ENCODE measurements at regions not wholly inside any gene's neighbourhood (a gene's known extent, or its start where the extent isn't known, plus 50 kb on each side); places are given as distances from the start of the nearest gene placed in this dataset.

DNA sequence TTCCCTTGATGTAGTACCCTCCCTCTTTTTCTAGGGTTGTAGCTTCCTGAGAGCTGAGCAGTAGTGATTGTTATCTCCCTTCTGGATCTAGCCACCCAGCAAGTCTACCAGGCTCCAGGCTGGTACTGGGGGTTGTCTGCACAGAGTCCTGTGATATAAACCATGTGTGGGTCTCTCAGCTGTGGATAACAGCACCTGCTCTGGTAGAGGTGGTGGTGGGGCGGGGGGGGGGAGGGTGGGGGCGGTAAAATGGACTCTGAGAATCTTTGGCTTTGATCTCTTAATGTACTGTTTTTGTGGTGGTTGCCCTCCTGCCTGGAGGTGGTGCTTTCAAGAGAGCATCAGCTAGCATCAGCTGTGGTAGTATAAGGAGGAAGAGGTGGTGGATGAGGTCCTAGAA lies 302.0 kb upstream of the CHRM2 start:
- no peak for DNase-seq (ENCODE audit: low read depth)
- H3K4me3 ChIP-seq (ENCODE audit: low read length): no peak overlapping the region
- TF ChIP-seq, protein P1, sequence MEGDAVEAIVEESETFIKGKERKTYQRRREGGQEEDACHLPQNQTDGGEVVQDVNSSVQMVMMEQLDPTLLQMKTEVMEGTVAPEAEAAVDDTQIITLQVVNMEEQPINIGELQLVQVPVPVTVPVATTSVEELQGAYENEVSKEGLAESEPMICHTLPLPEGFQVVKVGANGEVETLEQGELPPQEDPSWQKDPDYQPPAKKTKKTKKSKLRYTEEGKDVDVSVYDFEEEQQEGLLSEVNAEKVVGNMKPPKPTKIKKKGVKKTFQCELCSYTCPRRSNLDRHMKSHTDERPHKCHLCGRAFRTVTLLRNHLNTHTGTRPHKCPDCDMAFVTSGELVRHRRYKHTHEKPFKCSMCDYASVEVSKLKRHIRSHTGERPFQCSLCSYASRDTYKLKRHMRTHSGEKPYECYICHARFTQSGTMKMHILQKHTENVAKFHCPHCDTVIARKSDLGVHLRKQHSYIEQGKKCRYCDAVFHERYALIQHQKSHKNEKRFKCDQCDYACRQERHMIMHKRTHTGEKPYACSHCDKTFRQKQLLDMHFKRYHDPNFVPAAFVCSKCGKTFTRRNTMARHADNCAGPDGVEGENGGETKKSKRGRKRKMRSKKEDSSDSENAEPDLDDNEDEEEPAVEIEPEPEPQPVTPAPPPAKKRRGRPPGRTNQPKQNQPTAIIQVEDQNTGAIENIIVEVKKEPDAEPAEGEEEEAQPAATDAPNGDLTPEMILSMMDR (conservative IDR thresholded peaks at IDR 0.05; ENCODE audit: low read depth, low read length): no peak

DNA sequence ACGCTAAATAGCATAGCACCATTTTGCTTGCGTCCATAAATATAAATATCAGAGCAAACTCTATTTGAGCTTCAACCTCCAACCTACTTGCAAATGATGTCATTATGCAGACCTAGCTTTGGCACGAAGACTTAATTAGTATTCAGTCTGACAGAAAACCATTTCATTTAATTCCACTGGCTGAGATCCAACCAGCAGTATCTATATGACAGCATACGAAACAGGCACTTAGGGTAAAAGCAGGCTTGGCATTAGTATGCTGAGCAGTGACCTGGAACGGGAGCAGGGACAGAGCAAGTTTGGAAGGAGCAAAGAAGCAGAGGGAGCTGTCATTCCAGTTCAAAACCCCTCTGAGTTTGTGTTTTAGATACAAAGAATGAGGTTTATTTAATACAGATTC lies 312.5 kb upstream of the CHRM2 start:
- peak; percentile 71 for DNase-seq (ENCODE audit: low read depth)
- no peak overlapping the region for H3K4me3 ChIP-seq (ENCODE audit: low read length)

DNA sequence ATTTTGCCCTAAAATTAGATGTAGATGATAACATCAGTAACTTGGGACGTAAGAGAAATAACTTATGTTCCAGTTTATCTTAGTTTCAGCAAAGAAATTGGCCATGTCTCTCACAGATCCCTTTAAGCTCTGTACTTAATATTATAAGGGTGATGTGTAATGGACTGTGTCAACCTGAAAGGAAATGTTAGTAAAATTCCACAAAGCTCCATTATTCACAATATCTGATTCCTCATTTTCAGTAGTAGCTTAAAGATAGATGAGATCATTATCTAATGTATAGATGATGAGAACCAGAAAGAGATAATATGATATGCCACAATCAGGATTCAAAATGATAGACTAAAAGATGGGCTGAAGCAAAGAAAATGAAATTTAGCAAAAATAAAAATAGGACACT lies 316.8 kb upstream of the CHRM2 start:
- TF ChIP-seq, protein P1 (conservative IDR thresholded peaks at IDR 0.05; ENCODE audit: low read depth, low read length): no peak
- no peak for DNase-seq (ENCODE audit: low read depth)
- H3K4me3 ChIP-seq (ENCODE audit: low read length): no peak overlapping the region

More for the DNA sequence above, 312.5 kb upstream of the CHRM2 start:
- TF ChIP-seq, protein P1 (conservative IDR thresholded peaks at IDR 0.05; ENCODE audit: low read depth, low read length): no peak

DNA sequence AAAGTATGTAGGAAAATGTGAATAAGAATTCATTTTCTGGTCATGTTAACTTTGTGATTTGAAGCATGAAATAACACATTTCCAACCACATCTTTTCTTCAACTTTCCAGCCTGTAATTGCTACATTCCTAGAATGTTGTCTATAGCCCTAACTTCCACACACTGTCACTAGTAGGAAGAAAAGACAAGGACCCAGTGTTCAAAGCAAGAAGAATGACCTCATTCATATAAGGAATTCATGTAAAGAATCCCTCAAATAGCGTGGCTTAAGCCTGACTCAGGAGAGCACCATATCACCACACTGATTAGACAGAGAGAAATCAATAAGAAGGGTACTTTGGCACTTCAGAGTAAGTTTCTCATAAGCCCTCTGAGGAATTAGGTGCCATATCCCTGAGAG lies 318.7 kb upstream of the CHRM2 start:
- DNase-seq (ENCODE audit: low read depth): no peak
- no peak overlapping the region for H3K4me3 ChIP-seq (ENCODE audit: low read length)
- TF ChIP-seq, protein P1 (conservative IDR thresholded peaks at IDR 0.05; ENCODE audit: low read depth, low read length): no peak

DNA sequence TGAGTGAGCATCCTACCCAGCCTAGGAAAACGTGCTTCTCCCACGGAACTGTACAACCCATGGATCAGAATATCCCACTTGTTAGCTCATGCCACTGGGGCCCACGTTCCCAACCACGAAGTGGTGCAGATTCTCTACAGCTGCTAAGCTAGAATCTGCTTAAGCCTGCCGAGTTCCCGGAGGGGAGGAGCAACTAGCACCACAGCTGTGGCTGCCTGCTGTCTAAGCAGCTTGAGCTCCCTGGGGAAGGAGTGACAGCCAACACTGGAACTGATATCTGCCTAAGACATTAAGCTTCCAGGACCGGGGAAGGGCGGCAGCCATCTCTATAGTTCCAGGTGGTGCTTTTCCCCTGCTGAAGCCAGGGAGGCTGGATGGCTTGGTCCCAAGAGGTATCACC lies 334.7 kb upstream of the CHRM2 start:
- no peak for DNase-seq (ENCODE audit: low read depth)
- TF ChIP-seq, protein P1 (conservative IDR thresholded peaks at IDR 0.05; ENCODE audit: low read depth, low read length): no peak
- H3K4me3 ChIP-seq (ENCODE audit: low read length): no peak overlapping the region

DNA sequence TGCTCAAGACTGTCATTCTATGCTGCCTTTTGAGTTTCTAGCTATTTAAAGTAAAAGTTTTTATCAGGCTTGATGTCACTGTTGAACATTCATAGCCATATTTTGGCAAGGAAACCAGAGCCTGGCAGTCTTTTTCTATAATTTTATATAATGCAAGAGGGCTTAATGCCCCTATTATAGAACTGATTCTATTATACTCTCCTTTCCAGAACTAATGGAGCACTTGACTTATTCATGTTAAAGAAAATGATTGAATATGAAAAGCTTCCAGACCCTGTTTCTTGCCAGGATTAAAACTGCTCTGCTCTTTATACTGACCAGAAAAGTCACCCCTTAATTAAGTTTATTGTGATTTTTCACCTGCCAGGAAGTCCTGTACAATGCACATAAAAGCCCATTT lies 337.6 kb upstream of the CHRM2 start:
- no peak for DNase-seq (ENCODE audit: low read depth)
- TF ChIP-seq, protein P1 (conservative IDR thresholded peaks at IDR 0.05; ENCODE audit: low read depth, low read length): no peak
- H3K4me3 ChIP-seq (ENCODE audit: low read length): no peak overlapping the region

DNA sequence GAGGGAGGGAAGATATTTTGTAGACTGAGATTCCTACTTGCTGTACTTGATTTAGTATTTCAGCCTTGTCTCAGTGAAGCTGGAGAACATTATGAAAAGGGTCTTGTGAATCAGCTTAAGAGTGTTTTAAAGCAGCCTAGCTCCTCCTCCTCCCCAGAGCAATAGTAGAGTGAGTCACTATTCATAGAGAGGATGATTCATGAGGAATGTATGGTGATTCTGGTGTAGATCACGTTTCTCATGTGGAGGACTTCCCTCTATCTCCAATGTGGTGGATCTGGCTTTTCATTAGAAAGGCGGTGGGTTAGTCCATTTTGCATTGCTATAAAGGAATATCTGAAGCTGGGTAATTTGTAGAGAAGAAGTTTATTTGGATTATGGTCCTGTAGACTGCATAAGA lies 340.1 kb upstream of the CHRM2 start:
- TF ChIP-seq, protein P1 (conservative IDR thresholded peaks at IDR 0.05; ENCODE audit: low read depth, low read length): no peak
- no peak overlapping the region for H3K4me3 ChIP-seq (ENCODE audit: low read length)
- DNase-seq (ENCODE audit: low read depth): peak; percentile 90
